HG02642 (cell line): ENCODE measurements at regions not wholly inside any gene's neighbourhood (a gene's known extent, or its start where the extent isn't known, plus 50 kb on each side); places are given as distances from the start of the nearest gene placed in this dataset.
A peak's percentile ranks its signal among the peaks of the same experiment; 100 is the strongest.
"Not testable (repeated sequence)": the region's sequence is repeated elsewhere in the genome, so short reads cannot be mapped to it uniquely, and the experiment has no call there.

Experiments used
- ATAC-seq: cut with Tn5 transposase; IDR thresholded peaks from one replicate; pipeline ENCODE4 v1.9.1; 2021; ENCODE audit warnings: mild to moderate bottlenecking; ENCODE audit not compliant: unreplicated experiment, poor library complexity

- no peak for ATAC-seq
These were observed 379.1 kb upstream of the CCNH start for GRCh38 chr5:87791869-87792268.

GRCh38 chr5:87788416-87788815 is 375.7 kb upstream of the CCNH start:
- ATAC-seq = no peak

DNA sequence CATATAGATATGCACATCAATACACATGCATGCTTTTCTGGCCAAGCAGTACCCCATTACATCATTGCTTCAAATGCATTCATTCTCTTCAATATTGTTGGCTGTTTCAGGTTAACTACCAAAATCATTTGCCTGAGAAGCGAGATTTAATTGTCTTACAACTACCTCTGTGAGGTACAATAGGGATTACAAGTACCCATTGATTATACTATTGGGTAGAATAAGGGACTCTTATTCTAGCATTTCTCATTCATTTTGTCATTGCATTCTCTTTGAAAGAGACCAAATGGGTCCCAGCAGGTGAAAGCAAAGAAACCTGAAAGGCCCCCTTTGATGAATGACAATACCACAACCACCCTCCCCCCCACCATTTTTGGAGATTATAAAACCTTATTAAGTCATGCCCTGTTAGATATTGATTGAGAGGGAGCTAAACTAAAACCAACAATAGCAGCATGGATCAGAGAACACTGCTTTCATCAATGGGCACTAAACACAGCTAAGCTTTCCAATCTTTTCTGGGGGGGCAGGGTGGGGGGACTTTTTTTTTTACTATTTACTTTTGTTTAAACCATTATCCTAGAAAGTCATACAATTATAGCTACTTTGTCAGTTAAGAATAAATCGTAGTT is 375.0 kb upstream of the CCNH start:
- ATAC-seq = no peak

GRCh38 chr5:87787086-87787485 is 374.4 kb upstream of the CCNH start:
- no peak for ATAC-seq

- ATAC-seq = no peak
These were observed 373.7 kb upstream of the CCNH start for GRCh38 chr5:87786471-87786870.

DNA sequence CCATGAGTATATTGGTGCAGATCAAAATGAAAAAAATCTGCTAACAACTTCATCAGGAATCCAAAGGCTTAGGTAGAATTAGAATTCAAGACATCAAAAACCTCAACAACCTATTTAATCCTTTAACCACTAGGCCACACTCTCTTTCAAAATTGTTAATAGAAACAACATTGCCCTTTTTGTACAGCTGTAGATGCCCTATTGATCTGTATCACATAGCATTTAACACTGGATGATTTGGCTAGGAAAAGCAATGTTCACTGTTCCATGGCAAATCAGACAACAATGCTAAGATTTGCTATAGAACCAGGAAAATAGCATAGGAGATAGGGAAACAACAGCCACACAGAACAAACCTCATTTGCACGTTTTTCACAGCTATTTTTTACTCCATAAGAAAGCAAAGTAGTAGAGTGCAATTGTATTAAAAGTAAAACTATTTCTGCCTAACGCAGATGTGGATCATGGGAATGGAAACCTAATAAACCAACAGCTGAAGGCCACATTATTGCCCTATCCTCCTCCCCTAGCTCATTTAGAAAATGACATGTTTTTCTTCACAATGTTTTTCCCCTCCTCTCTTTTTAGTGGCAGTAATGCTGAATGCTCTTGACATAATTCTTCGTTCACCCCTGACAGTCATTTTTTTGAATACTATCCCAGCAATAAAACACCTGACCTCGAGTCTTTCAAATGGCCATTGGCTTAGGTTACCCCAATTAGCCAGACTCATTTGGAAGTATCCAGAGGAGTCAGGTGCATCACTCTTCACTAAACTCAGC is 373.0 kb upstream of the CCNH start:
- no peak for ATAC-seq

DNA sequence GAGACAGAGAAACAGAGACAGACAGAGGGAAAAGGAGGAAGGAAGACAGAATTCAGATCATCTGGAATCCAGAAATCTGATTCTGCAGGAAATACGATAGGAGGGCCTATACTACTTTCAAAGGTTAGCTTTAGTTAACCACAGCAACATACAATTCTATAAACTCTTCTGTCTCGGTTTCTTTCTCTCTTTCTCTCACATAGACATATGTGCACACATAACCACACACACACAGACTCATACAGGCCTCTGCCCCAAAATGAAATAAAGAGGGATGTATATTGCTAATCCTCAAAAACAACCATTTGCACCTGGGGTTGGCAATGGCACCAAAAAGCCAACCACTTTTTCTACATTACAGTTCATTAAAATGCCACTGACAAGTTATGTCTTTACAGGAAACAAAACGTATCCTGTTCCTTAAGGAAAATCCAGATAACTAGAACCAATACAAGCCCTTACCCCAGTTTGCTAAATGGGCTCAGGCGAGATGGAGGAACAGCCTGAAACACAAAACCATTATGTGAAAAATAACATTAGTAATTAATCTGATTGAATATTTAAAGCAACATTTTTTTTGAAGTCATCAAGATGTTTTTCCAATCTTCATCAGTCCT is 372.3 kb upstream of the CCNH start:
- no peak for ATAC-seq

DNA sequence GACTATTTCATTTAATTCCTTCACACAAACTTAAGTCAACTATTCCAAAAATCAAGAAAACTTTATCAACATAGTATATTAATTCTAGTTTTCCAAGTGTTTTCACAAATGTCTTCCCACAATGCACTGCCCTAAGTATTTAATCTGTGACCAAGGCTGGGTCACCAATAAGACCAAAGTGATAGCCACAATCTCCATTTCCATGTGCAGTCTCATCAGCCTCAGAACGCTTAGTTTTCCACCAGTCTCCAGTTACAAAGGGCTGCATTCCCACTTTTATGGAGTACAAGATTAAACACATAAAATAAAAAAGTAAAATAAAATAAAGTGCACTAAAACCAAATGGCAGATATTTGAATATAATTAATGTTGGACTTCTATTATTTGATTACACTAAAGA is 371.6 kb upstream of the CCNH start:
- no peak for ATAC-seq

DNA sequence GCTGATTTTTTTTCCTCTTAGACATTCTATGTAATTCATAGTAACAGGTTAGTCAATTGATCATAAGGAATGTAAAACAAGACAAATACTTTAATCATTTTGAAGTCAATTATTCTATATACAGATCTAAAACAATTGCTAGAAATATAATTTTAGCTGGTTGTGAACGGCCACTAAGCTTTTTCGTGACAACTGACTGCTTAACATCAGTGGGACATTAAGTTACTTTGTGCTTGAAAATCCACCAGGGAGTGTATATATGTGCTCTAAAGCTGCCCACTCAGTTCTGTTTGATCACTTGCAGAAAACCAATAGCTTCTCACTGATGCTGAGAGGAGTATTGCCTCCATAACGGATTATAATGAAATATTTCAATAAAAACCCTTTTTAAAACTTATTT is 370.2 kb upstream of the CCNH start:
- no peak for ATAC-seq

DNA sequence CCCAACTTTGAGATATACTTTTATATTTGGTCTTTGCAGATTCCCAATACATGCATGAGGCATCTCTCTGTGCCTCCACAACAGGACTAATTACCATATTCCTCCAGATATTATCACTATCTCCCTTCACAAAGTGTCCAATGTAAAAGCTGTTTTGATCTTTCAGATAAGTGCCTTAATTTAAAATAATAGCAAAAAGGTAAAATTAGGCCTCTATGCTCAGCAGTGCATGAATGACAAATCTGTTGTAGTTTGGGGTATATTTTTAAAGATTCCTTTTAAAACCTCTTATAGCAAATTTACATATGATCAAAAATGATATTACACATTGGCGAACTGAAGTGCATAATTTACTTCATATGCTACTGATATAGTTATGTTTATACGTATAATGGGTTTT is 369.2 kb upstream of the CCNH start:
- ATAC-seq = no peak

DNA sequence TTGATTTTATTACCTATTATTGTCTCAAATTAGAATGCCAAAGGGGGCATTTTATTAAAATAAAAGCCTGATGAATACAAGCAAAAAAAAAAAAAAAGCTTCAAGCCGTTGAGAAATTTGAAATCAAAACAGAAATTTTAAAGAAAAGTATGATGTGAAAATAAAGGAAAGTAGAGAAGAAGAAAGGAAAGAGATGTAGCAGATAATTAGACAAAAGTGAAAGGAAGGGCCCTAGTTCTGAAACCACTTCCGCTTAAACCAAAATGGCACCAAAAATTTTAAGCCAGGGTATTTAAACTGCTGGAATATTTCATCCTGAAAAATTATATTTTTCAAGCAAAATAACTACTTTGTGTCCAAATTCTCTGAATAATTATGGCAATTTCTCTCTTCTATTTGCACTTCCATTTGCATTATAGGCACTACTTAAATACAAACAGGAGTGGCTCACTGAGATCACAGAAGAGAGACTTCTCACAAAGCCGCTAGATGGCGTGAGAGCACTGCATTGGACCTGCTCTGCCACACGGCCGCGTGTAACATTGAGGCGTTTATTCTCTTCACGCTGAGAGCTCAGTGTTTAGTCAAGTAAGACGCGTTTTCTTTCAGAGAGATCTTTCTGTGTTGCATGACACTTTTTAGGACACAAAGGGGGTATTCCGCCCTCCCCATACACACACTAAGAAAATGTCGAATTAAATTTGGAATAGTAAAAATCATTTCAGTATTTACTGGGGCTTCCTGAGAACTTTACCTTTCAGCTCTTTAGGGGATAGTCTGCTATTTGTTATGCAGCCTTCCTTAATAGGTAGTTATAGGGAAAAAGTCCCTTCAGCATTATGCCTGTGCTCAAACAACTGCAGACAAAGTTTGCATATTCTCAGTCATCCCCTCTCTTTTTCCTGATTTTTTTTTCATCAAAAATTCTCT is 368.4 kb upstream of the CCNH start:
- ATAC-seq = peak; percentile 100

DNA sequence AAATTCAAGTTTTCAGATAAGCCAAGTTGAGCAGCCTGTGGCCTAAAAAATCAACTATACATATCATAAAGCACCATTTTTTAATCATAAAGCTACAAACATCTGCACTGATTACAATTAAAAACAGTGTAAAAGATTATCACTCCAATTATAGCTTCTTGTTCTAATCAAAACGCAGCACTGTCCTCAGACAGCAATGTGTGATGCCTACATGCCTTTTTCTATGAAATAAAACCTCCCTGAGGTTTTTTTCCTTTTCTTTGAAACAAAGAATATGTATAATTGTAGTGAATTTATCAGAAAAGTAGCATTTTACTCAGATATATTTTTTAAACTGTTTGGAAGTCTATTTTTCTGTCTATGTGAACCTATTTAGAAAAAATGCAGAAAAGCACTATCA is 366.1 kb upstream of the CCNH start:
- ATAC-seq = no peak

GRCh38 chr5:87777877-87778276 is 365.1 kb upstream of the CCNH start:
- no peak for ATAC-seq

DNA sequence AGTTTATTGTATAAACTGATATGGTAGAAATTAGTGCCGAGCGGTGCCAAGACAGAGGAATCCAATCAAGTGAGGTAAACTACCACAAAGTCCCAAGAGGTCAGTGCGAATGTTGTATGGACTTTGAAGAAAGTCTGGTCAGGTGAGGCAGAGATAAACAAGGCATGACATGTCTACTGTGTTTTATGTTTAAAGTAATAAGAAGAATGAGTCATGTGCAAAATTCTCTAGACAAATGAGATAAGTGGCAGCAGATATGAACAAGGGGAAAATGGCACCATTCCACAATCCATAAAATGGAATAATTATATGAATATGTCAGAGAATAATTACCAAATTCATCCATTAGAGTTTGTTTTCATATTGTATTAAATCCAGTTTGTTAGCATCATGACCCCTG is 364.1 kb upstream of the CCNH start:
- ATAC-seq = no peak

DNA sequence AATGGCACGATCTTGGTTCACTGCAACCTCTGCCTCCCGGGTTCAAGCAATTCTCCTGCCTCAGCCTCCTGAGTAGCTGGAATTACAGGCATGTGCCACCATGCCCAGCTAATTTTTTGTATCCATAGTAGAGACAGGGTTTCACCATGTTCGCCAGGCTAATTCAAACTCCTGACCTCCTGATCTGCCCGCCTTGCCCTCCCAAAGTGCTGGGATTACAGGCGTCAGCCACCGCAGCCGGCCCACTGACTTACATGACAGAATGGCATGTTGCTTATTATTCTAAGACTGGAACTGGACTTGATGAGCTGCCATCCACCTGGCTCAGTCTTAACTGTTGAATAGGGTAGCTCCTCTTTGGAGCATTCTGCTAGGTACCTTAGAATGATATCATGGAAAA is 363.6 kb upstream of the CCNH start:
- ATAC-seq = not testable (repeated sequence)

DNA sequence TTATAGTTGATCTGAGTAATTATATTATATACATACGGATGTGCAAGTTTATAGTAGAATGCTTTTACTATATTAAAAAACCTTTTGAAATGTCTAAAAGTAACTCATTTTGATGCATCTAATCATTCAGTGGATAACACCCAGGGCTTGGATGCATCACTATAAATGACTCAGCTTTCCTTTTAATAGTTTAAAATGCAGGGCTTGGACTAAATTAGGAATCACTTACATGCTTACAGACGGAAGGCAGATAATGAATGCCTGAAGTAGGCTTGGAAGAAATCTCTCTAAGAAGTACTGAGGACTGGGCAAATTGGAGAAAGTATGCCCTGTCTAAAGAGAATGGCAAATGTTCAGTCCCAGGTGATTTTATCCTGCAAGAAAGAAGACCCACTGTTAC is 362.5 kb upstream of the CCNH start:
- no peak for ATAC-seq

DNA sequence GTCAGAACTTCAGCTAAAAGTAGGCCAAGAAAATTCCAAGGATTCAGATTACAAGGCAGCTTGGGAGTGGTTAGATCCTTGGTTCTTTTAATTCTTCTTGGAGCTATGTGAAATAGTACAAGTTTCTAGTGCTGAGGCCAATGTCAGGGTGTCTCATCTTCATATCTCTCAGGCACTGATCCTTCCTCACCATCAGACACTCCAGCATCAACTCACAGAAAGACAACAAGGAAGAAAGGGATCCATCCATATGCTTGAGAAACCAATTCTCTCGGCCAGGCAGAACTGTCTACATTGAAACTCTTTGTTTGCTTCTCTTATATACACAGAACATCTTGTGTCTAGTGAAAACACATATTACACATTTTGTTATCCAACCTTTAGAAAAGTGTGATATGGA is 362.1 kb upstream of the CCNH start:
- ATAC-seq = no peak

DNA sequence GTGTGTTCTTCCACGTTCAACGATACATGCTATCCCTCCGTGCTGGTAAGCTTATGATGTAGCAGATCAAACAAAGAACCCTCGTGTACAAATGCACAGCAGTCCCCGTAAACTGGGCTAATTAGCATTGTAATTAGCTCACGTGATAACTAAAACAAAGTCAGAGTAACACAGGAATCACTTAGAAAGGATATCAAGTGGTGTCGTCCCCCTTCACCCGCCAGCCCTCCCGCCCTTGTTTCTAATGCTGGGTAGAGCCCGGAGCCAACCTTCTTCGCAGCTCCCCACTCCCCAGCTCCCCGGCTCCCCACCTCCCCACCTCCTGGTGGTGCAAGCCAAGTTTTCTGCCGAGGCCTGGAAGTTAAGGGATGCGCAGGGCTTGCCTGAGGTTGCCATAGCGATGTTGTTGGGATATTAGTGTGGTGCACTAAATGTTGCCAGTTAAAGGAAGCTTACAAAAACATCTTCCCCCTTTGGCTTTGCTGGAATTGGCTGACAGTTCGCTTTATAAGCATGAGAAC is 357.9 kb upstream of the CCNH start:
- no peak for ATAC-seq

GRCh38 chr5:87770016-87770570 is 357.4 kb upstream of the CCNH start:
- no peak for ATAC-seq

DNA sequence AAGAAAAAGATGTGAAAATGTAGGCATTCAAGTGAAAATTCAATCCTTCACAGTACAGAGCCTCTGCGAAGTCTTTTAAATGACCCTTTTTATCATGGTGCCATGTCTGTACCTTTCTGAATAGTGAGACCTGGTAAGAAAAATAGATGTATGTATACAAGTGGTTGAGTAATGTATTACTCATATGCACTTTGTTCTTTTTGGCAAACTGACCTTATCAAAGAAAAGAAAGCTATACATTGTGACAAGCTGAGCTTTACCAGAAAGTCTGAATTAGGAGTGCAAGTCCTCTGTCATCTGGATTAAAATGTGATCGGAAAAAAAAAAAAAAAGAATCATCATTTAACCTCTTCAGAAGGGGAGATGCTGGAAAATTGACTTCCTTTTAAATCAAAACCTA is 356.4 kb upstream of the CCNH start:
- ATAC-seq = no peak
